Right lobe of liver (tissue), 6 donors: ENCODE measurements at regions not wholly inside any gene's neighbourhood (a gene's known extent, or its start where the extent isn't known, plus 50 kb on each side); places are given as distances from the start of the nearest gene placed in this dataset.

Experiments used
- ATAC-seq, 4 donors: fragments of 200-7000 bp; cut with Tn5 transposase; one replicate each; pipeline ENCODE4 v1.9.1; 2020; ENCODE audit warnings: mild to moderate bottlenecking in 4 of 4, moderate library complexity in 4 of 4
- DNase-seq, 3 donors: peaks; one replicate each; pipeline ENCODE4 v3.0.0-alpha.2; 2020
- H3K27ac ChIP-seq, 3 donors: fragments of 200-600 bp; one replicate each; pipeline ENCODE4 v1.8.0; 2022
- H3K27me3 ChIP-seq, 2 donors: fragments of 200-600 bp; one replicate each; pipeline ENCODE4 v1.8.0; 2022
- H3K36me3 ChIP-seq, 4 donors: fragments of 200-600 bp; sonication (generic) in 1 of 4; one replicate each; pipeline versions ENCODE4 v1.5.1 to v1.8.0; 2017 to 2022; ENCODE audit warnings: control low read depth in 1 of 4
- H3K4me1 ChIP-seq, 4 donors: fragments of 200-600 bp; sonication (generic) in 1 of 4; one replicate each; pipeline versions ENCODE4 v1.5.1 to v1.8.0; 2017 to 2022; ENCODE audit warnings: control low read depth in 1 of 4
- H3K4me3 ChIP-seq, 3 donors: fragments of 200-600 bp; one replicate each; pipeline ENCODE4 v1.8.0; 2022
- H3K9me3 ChIP-seq, 4 donors: fragments of 200-600 bp; sonication (generic) in 1 of 4; one replicate each; pipeline versions ENCODE4 v1.5.1 to v1.8.0; 2017 to 2022; ENCODE audit warnings: control low read depth in 1 of 4
- POLR2A ChIP-seq: fragments of 450-650 bp; IDR thresholded peaks from one replicate; pipeline ENCODE4 v1.6.1; 2017; ENCODE audit warnings: antibody characterized with exemption, mild to moderate bottlenecking
- WGBS: methylation state at CpG from one replicate; pipeline ENCODE4 v1.1.6; 2018; ENCODE audit warnings: low coverage, low lambda C conversion rate; ENCODE audit not compliant: insufficient coverage; ENCODE audit errors: missing lambda C conversion rate; 5-methylcytosine and 5-hydroxymethylcytosine counted together
- intact Hi-C, 2 donors: fragments of 100-400 bp; cut with DNase I; formaldehyde crosslinking; loops; one replicate each; pipeline versions ENCODE4 v1.11.2 to v1.14.1; 2022
- TF ChIP-seq, protein P1 (sequence below), 4 donors: fragments of 200-600 bp in 3 of 4; fragments of 450-650 bp in 1 of 4; IDR thresholded peaks; one replicate each; pipeline versions ENCODE4 v1.5.1 to v1.8.0; 2016 to 2022; ENCODE audit warnings: antibody characterized with exemption in 4 of 4, mild to moderate bottlenecking in 2 of 4
- donor health status: DM: no; HTN: yes; CAD: no.
- donor health status: DM: no; HTN: no; CAD: no.
- donor health status: DM: no; HTN: no; CAD: no.
- donor health status: DM: no; HTN: yes; CAD: no.
- donor health status: DM: no; HTN: yes; CAD: no.

DNA sequence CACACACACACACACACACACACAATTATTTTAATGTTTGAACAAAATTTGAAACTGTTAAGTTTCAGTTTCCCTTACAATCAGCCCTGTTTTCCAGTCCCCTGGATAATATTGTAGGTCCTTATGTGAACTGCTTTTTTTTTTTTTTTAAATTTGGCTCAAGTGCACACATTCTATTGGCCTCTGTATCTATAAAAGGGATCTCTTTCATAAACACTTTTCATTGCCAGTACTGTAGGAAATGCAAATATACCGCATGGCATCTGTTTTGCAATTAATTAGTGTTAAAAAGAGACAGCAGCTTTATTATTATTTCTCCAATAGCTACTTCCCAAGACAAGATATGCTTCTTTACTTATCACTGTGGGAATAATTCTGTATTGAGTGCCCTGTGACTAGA, 738.7 kb downstream of the EPHA4 start:
- Histone ChIP-seq H3K4me1 (no peaks in the 10 kb centered on the region), H3K27me3 (no peaks in the 10 kb centered on the region), H3K27ac (no peak overlapping the region), H3K36me3 (no peaks in the 10 kb centered on the region), H3K9me3 (no peaks in the 10 kb centered on the region), H3K4me3 (no peak overlapping the region)
- ATAC-seq (no peak), DNase-seq (no peak)
- TF ChIP-seq, protein P1, sequence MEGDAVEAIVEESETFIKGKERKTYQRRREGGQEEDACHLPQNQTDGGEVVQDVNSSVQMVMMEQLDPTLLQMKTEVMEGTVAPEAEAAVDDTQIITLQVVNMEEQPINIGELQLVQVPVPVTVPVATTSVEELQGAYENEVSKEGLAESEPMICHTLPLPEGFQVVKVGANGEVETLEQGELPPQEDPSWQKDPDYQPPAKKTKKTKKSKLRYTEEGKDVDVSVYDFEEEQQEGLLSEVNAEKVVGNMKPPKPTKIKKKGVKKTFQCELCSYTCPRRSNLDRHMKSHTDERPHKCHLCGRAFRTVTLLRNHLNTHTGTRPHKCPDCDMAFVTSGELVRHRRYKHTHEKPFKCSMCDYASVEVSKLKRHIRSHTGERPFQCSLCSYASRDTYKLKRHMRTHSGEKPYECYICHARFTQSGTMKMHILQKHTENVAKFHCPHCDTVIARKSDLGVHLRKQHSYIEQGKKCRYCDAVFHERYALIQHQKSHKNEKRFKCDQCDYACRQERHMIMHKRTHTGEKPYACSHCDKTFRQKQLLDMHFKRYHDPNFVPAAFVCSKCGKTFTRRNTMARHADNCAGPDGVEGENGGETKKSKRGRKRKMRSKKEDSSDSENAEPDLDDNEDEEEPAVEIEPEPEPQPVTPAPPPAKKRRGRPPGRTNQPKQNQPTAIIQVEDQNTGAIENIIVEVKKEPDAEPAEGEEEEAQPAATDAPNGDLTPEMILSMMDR (IDR thresholded peaks at IDR 0.05) = no peak
- TF ChIP-seq POLR2A = no peak
- intact Hi-C loops = no loop called here
- WGBS = 53% methylated on average over 1 of the region's 1 CpG

DNA sequence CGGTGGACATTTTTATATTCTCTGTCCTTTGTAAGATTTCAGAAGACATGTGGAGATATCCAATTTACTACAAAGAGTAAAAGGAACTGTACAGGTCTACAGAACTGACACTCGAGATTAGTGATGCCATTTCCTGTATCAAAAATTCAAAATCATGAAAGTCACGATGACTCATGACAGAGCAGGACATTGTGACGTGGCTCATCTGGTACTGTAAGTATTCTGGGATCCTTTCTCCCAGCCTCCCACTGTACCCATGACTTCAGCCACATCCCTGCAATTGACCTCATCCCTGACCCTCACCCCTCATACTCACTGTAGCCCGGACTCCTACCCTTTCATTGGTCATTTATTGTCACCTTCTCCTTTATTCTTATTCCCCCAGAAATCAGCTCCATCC, 736.5 kb downstream of the EPHA4 start:
- Histone ChIP-seq H3K27ac (no peak overlapping the region), H3K4me1 (no peaks in the 10 kb centered on the region), H3K9me3 (no peaks in the 10 kb centered on the region), H3K4me3 (no peak overlapping the region), H3K27me3 (no peaks in the 10 kb centered on the region), H3K36me3 (no peaks in the 10 kb centered on the region)
- intact Hi-C loops = no loop called here
- no peak for TF ChIP-seq POLR2A
- TF ChIP-seq, protein P1 (IDR thresholded peaks at IDR 0.05) = no peak
- DNase-seq (no peak), ATAC-seq (no peak)
- 41% methylated on average over 5 of the region's 5 CpGs for WGBS

DNA sequence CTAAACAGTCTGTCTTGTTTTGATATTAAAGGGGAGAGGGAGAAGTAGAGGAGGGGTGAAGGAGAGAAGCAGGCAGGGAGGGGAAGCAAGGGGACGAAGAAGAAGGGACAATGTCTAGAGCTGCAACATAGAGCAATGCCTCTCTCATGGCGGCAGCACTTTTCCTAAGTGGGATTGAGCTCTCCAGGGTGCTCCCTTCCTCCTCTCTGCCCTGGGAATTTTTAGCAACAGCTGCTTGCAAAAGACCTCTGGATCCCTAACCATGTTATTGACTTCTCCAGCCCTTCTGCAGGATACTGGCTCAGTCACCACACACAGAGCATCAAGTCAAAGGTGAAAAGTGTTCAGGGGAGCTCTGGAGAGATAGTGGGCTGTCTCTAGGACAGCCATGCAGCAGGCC, 734.9 kb downstream of the EPHA4 start:
- Histone ChIP-seq H3K27ac (no peak overlapping the region), H3K9me3 (no peaks in the 10 kb centered on the region), H3K27me3 (no peaks in the 10 kb centered on the region), H3K36me3 (no peaks in the 10 kb centered on the region), H3K4me3 (no peak overlapping the region), H3K4me1 (no peaks in the 10 kb centered on the region)
- ATAC-seq (no peak), DNase-seq (no peak)
- intact Hi-C loops = no loop called here
- no peak for TF ChIP-seq POLR2A
- TF ChIP-seq, protein P1 (IDR thresholded peaks at IDR 0.05) = no peak
- 14% methylated on average over 2 of the region's 2 CpGs for WGBS

DNA sequence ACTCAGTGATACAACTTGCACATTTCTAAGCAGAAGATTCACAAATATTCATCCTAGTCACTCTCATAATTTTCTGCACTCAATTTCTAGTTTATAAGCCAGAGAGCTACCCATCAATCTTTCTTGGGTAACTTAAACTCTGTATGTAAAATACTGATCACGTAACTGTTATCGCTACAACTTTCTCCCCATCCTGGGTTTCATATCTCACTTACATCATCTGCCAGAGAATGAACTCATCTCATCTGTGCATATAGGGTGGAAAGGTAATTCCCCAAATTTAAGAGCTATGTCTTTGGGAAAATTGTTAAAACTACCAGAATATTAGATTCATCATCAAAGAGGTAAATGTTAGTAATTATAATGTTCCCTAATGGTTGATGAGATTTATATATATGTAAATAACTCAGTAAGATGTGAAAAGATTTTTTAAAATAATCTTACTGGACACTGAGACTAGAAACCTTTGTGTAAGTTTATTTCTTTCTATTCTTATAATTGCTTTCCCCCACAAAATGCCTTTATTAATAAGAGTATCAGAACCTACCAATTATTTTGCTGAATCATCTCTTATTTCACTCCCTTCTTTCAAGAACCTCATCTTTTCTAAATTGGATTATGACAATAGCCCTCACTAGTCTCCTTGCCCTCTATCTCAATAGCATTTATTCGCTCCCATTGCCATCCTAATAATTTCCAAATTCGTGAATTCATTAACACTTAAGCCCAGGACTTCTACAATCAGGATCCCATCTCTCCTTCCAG, 729.0 kb downstream of the EPHA4 start:
- DNase-seq = no peak
- no peaks in the 10 kb centered on the region for H3K4me1 ChIP-seq
- no peak for ATAC-seq
- H3K4me3 ChIP-seq = no peak overlapping the region
- no peaks in the 10 kb centered on the region for H3K27me3 ChIP-seq
- 50% methylated on average over 4 of the region's 4 CpGs for WGBS
- no peaks in the 10 kb centered on the region for H3K36me3 ChIP-seq
- no peaks in the 10 kb centered on the region for H3K9me3 ChIP-seq
- no peak overlapping the region for H3K27ac ChIP-seq
- TF ChIP-seq, protein P1 (IDR thresholded peaks at IDR 0.05) = no peak
- TF ChIP-seq POLR2A = no peak
- intact Hi-C loops = no loop called here
